GM18951 (cell line): ENCODE measurements at regions not wholly inside any gene's neighbourhood (a gene's known extent, or its start where the extent isn't known, plus 50 kb on each side); places are given as distances from the start of the nearest gene placed in this dataset.
"Not testable (repeated sequence)": the region's sequence is repeated elsewhere in the genome, so short reads cannot be mapped to it uniquely, and the experiment has no call there.

Experiments used
- POLR2A ChIP-seq: IDR thresholded peaks from 4 replicates; pipeline ENCODE4 v1.6.1; 2011; ENCODE audit warnings: mild to moderate bottlenecking; ENCODE audit not compliant: insufficient read length, insufficient read depth; ENCODE audit errors: extremely low read depth
- in situ Hi-C: fragments of 300-500 bp; cut with MboI; formaldehyde crosslinking; loops from one replicate; pipeline ENCODE4 v1.12.0; 2022; ENCODE audit warnings: low sequenced_read_pairs, mixed read lengths, inconsistent platforms; ENCODE audit not compliant: unreplicated experiment

DNA sequence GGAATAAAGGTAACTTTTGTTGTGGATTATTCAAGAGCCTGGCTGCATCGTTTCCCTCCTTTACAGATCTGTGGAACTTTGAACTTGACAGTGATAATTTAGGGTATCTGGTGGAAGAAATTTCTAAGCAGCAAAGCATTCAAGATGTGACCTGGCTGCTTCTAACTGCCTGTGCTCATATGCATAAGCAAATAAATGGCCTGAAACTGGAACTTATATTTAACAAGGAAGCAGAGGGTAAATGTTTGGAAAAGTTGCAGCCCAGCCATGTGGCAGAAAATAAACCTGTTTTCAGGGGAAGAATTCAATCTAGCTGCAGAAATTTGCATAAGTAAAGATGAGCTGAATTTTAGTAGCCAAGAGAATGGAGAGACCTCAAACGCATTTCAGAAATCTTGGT, 173.5 kb downstream of the C6orf118 start:
- in situ Hi-C loops, result no loop called here
- TF ChIP-seq POLR2A, result no peak

- in situ Hi-C loops, result no loop called here
- no peak for TF ChIP-seq POLR2A
These were observed 180.3 kb downstream of the C6orf118 start for GRCh38 chr6:165129086-165129485.

GRCh38 chr6:165127743-165128142, 181.7 kb downstream of the C6orf118 start:
- in situ Hi-C loops, result not testable (repeated sequence)

DNA sequence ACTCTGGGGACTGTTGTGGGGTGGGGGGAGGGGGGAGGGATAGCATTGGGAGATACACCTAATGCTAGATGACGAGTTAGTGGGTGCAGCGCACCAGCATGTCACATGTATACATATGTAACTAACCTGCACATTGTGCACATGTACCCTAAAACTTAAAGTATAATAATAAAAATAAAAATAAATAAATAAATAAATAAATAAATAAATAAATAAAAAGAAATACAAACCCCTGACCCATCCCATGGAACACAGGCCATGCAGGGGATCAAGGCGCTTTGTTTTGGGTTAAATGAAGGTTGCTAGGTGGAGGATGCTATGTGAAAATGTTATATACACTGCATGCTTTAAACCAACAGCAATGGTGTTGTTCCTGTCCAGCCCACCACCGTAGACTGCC, 184.7 kb downstream of the C6orf118 start:
- in situ Hi-C loops, result not testable (repeated sequence)

GRCh38 chr6:165119231-165120020, 190.0 kb downstream of the C6orf118 start:
- in situ Hi-C loops, result no loop called here
- TF ChIP-seq POLR2A, result no peak

- in situ Hi-C loops, result no loop called here
These were observed 190.7 kb downstream of the C6orf118 start for GRCh38 chr6:165118736-165119135.

GRCh38 chr6:165117806-165118205, 191.6 kb downstream of the C6orf118 start:
- TF ChIP-seq POLR2A, result no peak
- in situ Hi-C loops, result no loop called here

More at GRCh38 chr6:165118736-165119135, 190.7 kb downstream of the C6orf118 start:
- no peak for TF ChIP-seq POLR2A

DNA sequence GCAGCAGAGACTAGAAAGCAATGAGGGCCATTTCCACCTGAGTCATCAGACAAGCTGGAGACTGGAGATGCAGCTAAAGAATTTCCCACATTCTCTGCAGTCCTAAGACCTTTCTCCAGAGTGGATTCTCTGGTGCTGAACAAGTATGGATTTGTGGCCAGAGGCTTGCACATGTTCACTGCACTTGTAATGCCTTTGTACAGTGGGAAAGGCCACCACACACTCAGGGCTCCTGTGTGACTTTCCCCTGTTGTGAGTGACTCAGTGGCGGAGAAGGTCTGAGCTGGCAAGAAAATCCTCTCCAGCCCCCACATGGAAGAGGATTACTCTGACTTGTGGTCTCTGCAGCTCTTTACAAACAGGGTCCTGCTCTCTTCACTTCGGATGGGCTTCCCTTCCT, 192.3 kb downstream of the C6orf118 start:
- no peak for TF ChIP-seq POLR2A
- in situ Hi-C loops, result no loop called here

- no peak for TF ChIP-seq POLR2A
- in situ Hi-C loops, result no loop called here
These were observed 198.5 kb downstream of the C6orf118 start for GRCh38 chr6:165110860-165111259.

DNA sequence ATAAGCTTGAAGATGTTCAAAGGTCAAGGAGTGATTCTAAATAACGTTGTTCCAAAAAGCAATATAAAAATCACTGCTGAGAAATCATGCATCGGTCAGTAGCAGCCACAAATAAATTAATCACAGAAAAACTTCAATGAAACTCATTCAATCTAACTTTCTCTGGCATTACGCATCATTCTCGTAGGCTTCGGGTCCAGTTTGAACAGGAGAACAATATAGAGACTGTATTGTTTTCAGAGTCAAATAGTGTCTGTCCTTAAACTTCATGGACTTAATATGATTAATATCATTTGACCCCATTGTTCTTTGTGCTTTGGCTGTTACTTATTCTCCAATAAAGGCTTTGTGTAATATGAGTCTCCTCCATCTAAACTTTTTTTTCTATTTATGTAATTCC, 200.4 kb downstream of the C6orf118 start:
- TF ChIP-seq POLR2A, result no peak
- in situ Hi-C loops, result no loop called here

DNA sequence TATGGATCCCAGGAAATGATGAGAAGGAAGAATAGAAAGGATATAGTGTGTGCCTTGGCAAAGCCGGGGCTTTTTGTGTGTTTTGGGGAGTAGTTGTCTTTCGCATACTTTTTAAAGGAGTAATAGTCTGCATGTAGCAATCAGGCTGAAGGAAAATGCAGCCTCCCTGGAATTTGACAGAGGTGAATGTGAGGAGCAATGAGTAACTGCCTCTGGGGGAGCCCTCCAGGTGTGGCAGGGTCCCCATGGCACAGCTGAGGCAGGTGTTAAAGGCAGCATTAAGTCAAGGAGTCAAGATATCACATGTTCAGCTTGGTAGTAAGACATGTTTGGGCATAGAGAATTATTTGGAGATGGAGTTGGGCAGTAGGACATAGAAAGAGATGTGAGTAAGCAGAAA, 203.1 kb downstream of the C6orf118 start:
- in situ Hi-C loops, result no loop called here
- TF ChIP-seq POLR2A, result no peak

GRCh38 chr6:165098165-165098564, 211.2 kb downstream of the C6orf118 start:
- no peak for TF ChIP-seq POLR2A
- in situ Hi-C loops, result no loop called here

DNA sequence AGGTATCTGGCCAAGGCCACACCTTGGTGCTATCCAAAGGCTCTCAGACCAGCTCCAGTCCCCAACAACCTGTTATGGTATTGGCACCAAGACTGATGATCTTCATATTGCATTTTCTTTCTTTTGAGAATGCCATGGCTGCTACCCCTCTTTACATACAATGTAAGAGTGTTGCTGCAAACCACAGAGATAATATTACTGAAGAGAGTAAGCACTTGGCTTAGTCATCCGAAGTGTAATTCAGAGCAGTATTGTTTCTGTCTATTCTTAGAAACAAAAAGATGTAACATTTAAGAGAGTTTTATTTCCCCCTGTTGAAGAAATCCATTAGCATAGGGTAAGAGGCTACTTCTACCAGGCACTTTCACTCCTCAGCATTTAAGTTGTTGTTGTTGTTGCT, 212.5 kb downstream of the C6orf118 start:
- no peak for TF ChIP-seq POLR2A
- in situ Hi-C loops, result no loop called here

GRCh38 chr6:165096209-165096608, 213.2 kb downstream of the C6orf118 start:
- no peak for TF ChIP-seq POLR2A
- in situ Hi-C loops, result no loop called here

DNA sequence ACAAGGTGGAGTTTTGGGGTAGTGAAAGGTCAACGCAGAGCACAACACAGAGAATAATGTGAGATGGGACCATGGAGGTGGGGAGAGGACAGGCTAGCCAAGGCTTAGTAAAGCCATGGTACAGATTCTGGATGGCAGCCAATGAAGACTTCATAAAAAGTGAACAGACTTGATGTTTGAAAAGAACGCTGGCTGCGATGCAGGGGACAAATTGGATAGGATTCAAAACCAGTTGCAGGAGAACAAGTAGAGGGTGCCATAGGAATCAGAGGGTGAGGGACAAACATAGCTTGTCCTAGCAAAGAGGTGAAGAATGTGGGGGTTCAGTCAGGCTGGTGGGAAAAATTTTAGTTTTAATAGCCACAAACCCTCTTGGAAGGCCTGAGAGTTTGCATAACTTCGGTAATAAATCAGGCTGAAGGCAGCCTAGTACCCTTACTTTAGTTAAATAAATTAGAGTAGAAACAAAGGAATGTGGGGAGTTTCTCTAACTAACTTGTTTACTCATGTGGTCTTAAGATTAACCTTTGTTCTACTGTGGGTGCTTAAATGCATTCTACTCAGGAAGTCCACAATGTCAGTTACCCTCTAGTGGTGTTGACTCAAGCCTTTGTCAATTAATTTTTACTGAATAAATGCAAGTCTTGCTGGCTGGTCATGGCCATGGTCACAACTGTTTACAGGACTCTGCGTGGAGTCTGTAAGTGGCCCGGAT, 216.4 kb downstream of the C6orf118 start:
- in situ Hi-C loops, result no loop called here
- no peak for TF ChIP-seq POLR2A
